Mesenchymal stem cell (in vitro differentiated cells and primary cell): ENCODE measurements at regions not wholly inside any gene's neighbourhood (a gene's known extent, or its start where the extent isn't known, plus 50 kb on each side); places are given as distances from the start of the nearest gene placed in this dataset.

Experiments
- DNase-seq: peaks from one replicate; pipeline ENCODE4 v3.0.0-alpha.2; 2013
- H2AFZ ChIP-seq: one replicate; pipeline ENCODE4 v1.6.1; 2013; ENCODE audit warnings: low read depth, mild to moderate bottlenecking, control low read depth, inconsistent platforms, low read length, moderate library complexity
- H2AK5ac ChIP-seq: 2 replicates; pipeline ENCODE4 v1.6.1; 2013; ENCODE audit warnings: low read length, moderate library complexity, mild to moderate bottlenecking, inconsistent platforms; ENCODE audit not compliant: severe bottlenecking
- H2BK120ac ChIP-seq: one replicate; pipeline ENCODE4 v1.6.1; 2013; ENCODE audit warnings: low read depth, mild to moderate bottlenecking, inconsistent platforms, low read length, moderate library complexity
- H2BK12ac ChIP-seq, 2 experiments: one replicate each; pipeline ENCODE4 v1.6.1; 2013; ENCODE audit warnings: inconsistent platforms in 2 of 2, low read length in 2 of 2, mild to moderate bottlenecking in 2 of 2, moderate library complexity in 2 of 2, control low read depth in 1 of 2
- H2BK15ac ChIP-seq: one replicate; pipeline ENCODE4 v1.6.1; 2013; ENCODE audit warnings: mild to moderate bottlenecking, low read depth, inconsistent platforms; ENCODE audit not compliant: poor library complexity, severe bottlenecking
- H2BK5ac ChIP-seq: 2 replicates; pipeline ENCODE4 v1.6.1; 2013; ENCODE audit warnings: low read depth, mild to moderate bottlenecking, low read length, control low read depth, inconsistent platforms; ENCODE audit not compliant: poor library complexity, severe bottlenecking
- H3K14ac ChIP-seq, 2 experiments: one replicate each; pipeline ENCODE4 v1.6.1; 2013; ENCODE audit warnings: inconsistent platforms in 2 of 2, low read length in 2 of 2, control low read depth in 1 of 2, mild to moderate bottlenecking in 1 of 2, moderate library complexity in 1 of 2
- H3K18ac ChIP-seq, 2 experiments: one replicate each; pipeline ENCODE4 v1.6.1; 2013; ENCODE audit warnings: inconsistent platforms in 2 of 2, low read length in 2 of 2, control low read depth in 1 of 2, low read depth in 1 of 2, mild to moderate bottlenecking in 1 of 2
- H3K23ac ChIP-seq, 2 experiments: one replicate each; pipeline ENCODE4 v1.6.1; 2013; ENCODE audit warnings: inconsistent platforms in 2 of 2, low read length in 2 of 2, mild to moderate bottlenecking in 2 of 2, moderate library complexity in 2 of 2, control low read depth in 1 of 2
- H3K27ac ChIP-seq: 2 replicates; pipeline ENCODE4 v1.5.1; 2013; ENCODE audit warnings: mild to moderate bottlenecking, moderate library complexity, low read length, control low read depth, inconsistent platforms; ENCODE audit not compliant: poor library complexity, severe bottlenecking
- H3K27me3 ChIP-seq, 2 experiments: 2 replicates each; pipeline versions ENCODE4 v1.6.1 to v1.7.0; 2013; ENCODE audit warnings: low read length in 2 of 2, mild to moderate bottlenecking in 2 of 2, moderate library complexity in 2 of 2, control low read depth in 1 of 2, inconsistent platforms in 1 of 2; ENCODE audit not compliant: control insufficient read depth in 1 of 2, insufficient read depth in 1 of 2
- H3K36me3 ChIP-seq, 2 experiments: 2 replicates each; pipeline versions ENCODE4 v1.6.1 to v1.7.0; 2013; ENCODE audit warnings: low read length in 2 of 2, control low read depth in 1 of 2, inconsistent platforms in 1 of 2, low read depth in 1 of 2, mild to moderate bottlenecking in 1 of 2; ENCODE audit not compliant: insufficient read depth in 2 of 2, control insufficient read depth in 1 of 2
- H3K4ac ChIP-seq, 2 experiments: one replicate each; pipeline ENCODE4 v1.6.1; 2013; ENCODE audit warnings: inconsistent platforms in 2 of 2, low read length in 2 of 2, mild to moderate bottlenecking in 2 of 2, moderate library complexity in 2 of 2, control low read depth in 1 of 2, low read depth in 1 of 2
- H3K4me1 ChIP-seq: 2 replicates; pipeline ENCODE4 v1.6.1; 2013; ENCODE audit warnings: low read depth, low read length, control low read depth; ENCODE audit not compliant: control insufficient read depth, insufficient read depth
- H3K4me2 ChIP-seq: 2 replicates; pipeline ENCODE4 v1.6.1; 2013; ENCODE audit warnings: low read length, mild to moderate bottlenecking, inconsistent platforms; ENCODE audit not compliant: poor library complexity, severe bottlenecking
- H3K4me3 ChIP-seq, 2 experiments: 2 replicates each; pipeline versions ENCODE4 v1.5.1 to v1.7.0; 2013; ENCODE audit warnings: low read length in 2 of 2, mild to moderate bottlenecking in 2 of 2, control low read depth in 1 of 2, low read depth in 1 of 2; ENCODE audit not compliant: insufficient read depth in 1 of 2
- H3K79me1 ChIP-seq: replicated peaks from 2 replicates; pipeline ENCODE4 v1.6.1; 2013; ENCODE audit warnings: mild to moderate bottlenecking, control low read depth, low read length, inconsistent platforms; ENCODE audit not compliant: poor library complexity, severe bottlenecking
- H3K9ac ChIP-seq: 2 replicates; pipeline ENCODE4 v1.7.0; 2013; ENCODE audit warnings: mild to moderate bottlenecking, low read length, moderate library complexity
- H3K9me3 ChIP-seq: 2 replicates; pipeline ENCODE4 v1.7.0; 2013; ENCODE audit warnings: mild to moderate bottlenecking, low read length; ENCODE audit not compliant: control insufficient read depth
- H4K8ac ChIP-seq: one replicate; pipeline ENCODE4 v1.6.1; 2013; ENCODE audit warnings: inconsistent platforms, mild to moderate bottlenecking, low read length, moderate library complexity
- H4K91ac ChIP-seq: one replicate; pipeline ENCODE4 v1.6.1; 2013; ENCODE audit warnings: mild to moderate bottlenecking, low read length, inconsistent platforms
- WGBS: methylation state at CpG from one replicate; pipeline ENCODE4 v1.1.7; 2013; ENCODE audit warnings: mixed read lengths; 5-methylcytosine and 5-hydroxymethylcytosine counted together

- Histone ChIP-seq H3K4me2 (no peak overlapping the region), H4K91ac (no peak overlapping the region), H3K23ac (no peak overlapping the region), H3K79me1 (no peaks in the 10 kb centered on the region), H3K9me3 (peaks cover 13% of the 10 kb centered on the region), H2BK120ac (no peak overlapping the region), H3K4me3 (no peak overlapping the region), H3K27ac (no peak overlapping the region), H2AK5ac (no peak overlapping the region), H3K36me3 (no peaks in the 10 kb centered on the region), H2BK12ac (no peak overlapping the region), H2BK15ac (no peak overlapping the region), H3K4ac (no peak overlapping the region), H3K4me1 (no peaks in the 10 kb centered on the region), H3K14ac (no peak overlapping the region), H3K27me3 (no peaks in the 10 kb centered on the region), H2BK5ac (no peak overlapping the region), H3K9ac (no peak overlapping the region), H2AFZ (no peak overlapping the region), H3K18ac (no peak overlapping the region), H4K8ac (no peak overlapping the region)
- 100% methylated on average over 1 of the region's 1 CpG for whole genome bisulfite sequencing
- DNase-seq, result no peak
These were observed 1586.0 kb upstream of the PRR20A start for GRCh38 chr13:55554741-55555140.

GRCh38 chr13:55560331-55560730 is 1580.4 kb upstream of the PRR20A start:
- Histone ChIP-seq H2BK15ac (no peak overlapping the region), H3K23ac (no peak overlapping the region), H2BK5ac (no peak overlapping the region), H2AFZ (no peak overlapping the region), H3K18ac (no peak overlapping the region), H3K36me3 (no peaks in the 10 kb centered on the region), H3K4me2 (no peak overlapping the region), H3K4me1 (no peaks in the 10 kb centered on the region), H3K9me3 (peaks cover 8% of the 10 kb centered on the region), H4K91ac (no peak overlapping the region), H2AK5ac (no peak overlapping the region), H3K27me3 (no peaks in the 10 kb centered on the region), H2BK12ac (no peak overlapping the region), H3K14ac (no peak overlapping the region), H2BK120ac (no peak overlapping the region), H3K4ac (no peak overlapping the region), H3K27ac (no peak overlapping the region), H4K8ac (no peak overlapping the region), H3K79me1 (no peaks in the 10 kb centered on the region), H3K9ac (no peak overlapping the region), H3K4me3 (no peak overlapping the region)
- DNase-seq, result no peak

GRCh38 chr13:55563267-55563666 is 1577.5 kb upstream of the PRR20A start:
- no peak overlapping the region for H2BK5ac ChIP-seq
- no peak overlapping the region for H3K4me3 ChIP-seq
- no peak overlapping the region for H2BK120ac ChIP-seq
- no peaks in the 10 kb centered on the region for H3K36me3 ChIP-seq
- no peak overlapping the region for H3K14ac ChIP-seq
- H3K4me1 ChIP-seq, result no peaks in the 10 kb centered on the region
- no peak overlapping the region for H3K4ac ChIP-seq
- H3K9ac ChIP-seq, result no peak overlapping the region
- no peak overlapping the region for H3K23ac ChIP-seq
- no peak overlapping the region for H2AK5ac ChIP-seq
- no peak overlapping the region for H3K18ac ChIP-seq
- H3K79me1 ChIP-seq, result no peaks in the 10 kb centered on the region
- no peak overlapping the region for H3K27ac ChIP-seq
- H2BK15ac ChIP-seq, result no peak overlapping the region
- H4K8ac ChIP-seq, result no peak overlapping the region
- no peak overlapping the region for H4K91ac ChIP-seq
- no peak overlapping the region for H2AFZ ChIP-seq
- no peaks in the 10 kb centered on the region for H3K27me3 ChIP-seq
- 100% methylated on average over 1 of the region's 2 CpGs for WGBS
- H3K4me2 ChIP-seq, result no peak overlapping the region
- no peak for DNase-seq
- H2BK12ac ChIP-seq, result no peak overlapping the region
- H3K9me3 ChIP-seq, result peaks cover 8% of the 10 kb centered on the region

DNA sequence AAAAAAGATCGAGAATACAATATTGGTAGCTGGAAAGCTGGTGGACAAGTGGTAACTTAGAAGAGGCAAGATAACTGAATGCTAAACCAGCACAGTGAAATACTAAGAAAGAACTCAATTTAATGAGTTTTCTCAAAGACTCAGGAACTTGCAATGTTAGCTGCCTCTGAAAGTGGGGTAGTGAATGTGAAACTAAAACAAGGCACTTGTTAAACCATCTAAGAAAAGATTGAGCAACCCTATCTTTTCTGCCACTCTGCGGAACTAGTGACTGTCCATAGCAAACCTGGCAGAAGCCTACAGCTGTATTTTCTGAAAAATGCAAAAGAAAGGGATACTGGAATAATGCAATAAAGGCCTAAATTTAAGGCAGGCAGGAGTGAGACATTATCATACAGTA is 1574.4 kb upstream of the PRR20A start:
- H3K4me3 ChIP-seq, result no peak overlapping the region
- no peak overlapping the region for H3K23ac ChIP-seq
- no peak overlapping the region for H3K4me2 ChIP-seq
- H3K9me3 ChIP-seq, result peaks cover 13% of the 10 kb centered on the region
- no peak overlapping the region for H2AK5ac ChIP-seq
- no peaks in the 10 kb centered on the region for H3K36me3 ChIP-seq
- no peak overlapping the region for H4K91ac ChIP-seq
- no peak overlapping the region for H2AFZ ChIP-seq
- WGBS, result 100% methylated on average over 1 of the region's 2 CpGs
- no peak overlapping the region for H3K18ac ChIP-seq
- H2BK12ac ChIP-seq, result no peak overlapping the region
- H2BK15ac ChIP-seq, result no peak overlapping the region
- no peak overlapping the region for H2BK5ac ChIP-seq
- H3K4ac ChIP-seq, result no peak overlapping the region
- H3K4me1 ChIP-seq, result no peaks in the 10 kb centered on the region
- no peak for DNase-seq
- no peaks in the 10 kb centered on the region for H3K27me3 ChIP-seq
- H2BK120ac ChIP-seq, result no peak overlapping the region
- H3K9ac ChIP-seq, result no peak overlapping the region
- H4K8ac ChIP-seq, result no peak overlapping the region
- no peaks in the 10 kb centered on the region for H3K79me1 ChIP-seq
- H3K14ac ChIP-seq, result no peak overlapping the region
- no peak overlapping the region for H3K27ac ChIP-seq
